Right lobe of liver (tissue), 6 donors: ENCODE measurements at regions not wholly inside any gene's neighbourhood (a gene's known extent, or its start where the extent isn't known, plus 50 kb on each side); places are given as distances from the start of the nearest gene placed in this dataset.

ENCODE experiments used
- ATAC-seq, 4 donors: fragments of 200-7000 bp; cut with Tn5 transposase; one replicate each; pipeline ENCODE4 v1.9.1; 2020; ENCODE audit warnings: mild to moderate bottlenecking in 4 of 4, moderate library complexity in 4 of 4
- DNase-seq, 3 donors: peaks; one replicate each; pipeline ENCODE4 v3.0.0-alpha.2; 2020
- H3K27ac ChIP-seq, 3 donors: fragments of 200-600 bp; one replicate each; pipeline ENCODE4 v1.8.0; 2022
- H3K27me3 ChIP-seq, 2 donors: fragments of 200-600 bp; one replicate each; pipeline ENCODE4 v1.8.0; 2022
- H3K36me3 ChIP-seq, 4 donors: fragments of 200-600 bp; sonication (generic) in 1 of 4; one replicate each; pipeline versions ENCODE4 v1.5.1 to v1.8.0; 2017 to 2022; ENCODE audit warnings: control low read depth in 1 of 4
- H3K4me1 ChIP-seq, 4 donors: fragments of 200-600 bp; sonication (generic) in 1 of 4; one replicate each; pipeline versions ENCODE4 v1.5.1 to v1.8.0; 2017 to 2022; ENCODE audit warnings: control low read depth in 1 of 4
- H3K4me3 ChIP-seq, 3 donors: fragments of 200-600 bp; one replicate each; pipeline ENCODE4 v1.8.0; 2022
- H3K9me3 ChIP-seq, 4 donors: fragments of 200-600 bp; sonication (generic) in 1 of 4; one replicate each; pipeline versions ENCODE4 v1.5.1 to v1.8.0; 2017 to 2022; ENCODE audit warnings: control low read depth in 1 of 4
- POLR2A ChIP-seq: fragments of 450-650 bp; IDR thresholded peaks from one replicate; pipeline ENCODE4 v1.6.1; 2017; ENCODE audit warnings: antibody characterized with exemption, mild to moderate bottlenecking
- WGBS: methylation state at CpG from one replicate; pipeline ENCODE4 v1.1.6; 2018; ENCODE audit warnings: low coverage, low lambda C conversion rate; ENCODE audit not compliant: insufficient coverage; ENCODE audit errors: missing lambda C conversion rate; 5-methylcytosine and 5-hydroxymethylcytosine counted together
- intact Hi-C, 2 donors: fragments of 100-400 bp; cut with DNase I; formaldehyde crosslinking; loops; one replicate each; pipeline versions ENCODE4 v1.11.2 to v1.14.1; 2022
- TF ChIP-seq, protein P1 (sequence below), 4 donors: fragments of 200-600 bp in 3 of 4; fragments of 450-650 bp in 1 of 4; IDR thresholded peaks; one replicate each; pipeline versions ENCODE4 v1.5.1 to v1.8.0; 2016 to 2022; ENCODE audit warnings: antibody characterized with exemption in 4 of 4, mild to moderate bottlenecking in 2 of 4
- donor health status: DM: no; HTN: yes; CAD: no.
- donor health status: DM: no; HTN: no; CAD: no.
- donor health status: DM: no; HTN: no; CAD: no.
- donor health status: DM: no; HTN: yes; CAD: no.
- donor health status: DM: no; HTN: yes; CAD: no.

DNA sequence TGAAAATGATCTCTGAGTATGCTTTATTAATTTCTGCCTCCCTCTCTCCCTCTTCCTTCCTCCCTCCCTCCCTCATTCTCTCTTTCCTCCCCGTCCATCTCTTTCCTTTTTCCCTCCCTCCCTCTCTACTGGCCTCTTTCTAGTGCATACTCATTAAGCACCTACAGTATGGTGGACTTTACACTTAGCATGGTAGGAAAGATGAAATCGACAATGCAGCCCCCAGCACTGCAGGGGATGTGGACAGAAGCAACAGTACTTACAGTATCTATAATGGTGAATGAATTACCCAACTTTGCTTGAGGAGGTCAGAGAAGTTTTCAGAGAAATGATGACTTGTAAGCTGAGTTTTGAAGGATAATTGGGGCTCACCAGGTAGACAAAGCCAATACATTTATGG is 143.8 kb upstream of the RPS6KA3 start:
- intact Hi-C loops = no loop called here
- no peaks in the 10 kb centered on the region for H3K4me1 ChIP-seq
- DNase-seq (no peak), ATAC-seq (no peak)
- H3K4me3 ChIP-seq = no peak overlapping the region
- no peaks in the 10 kb centered on the region for H3K27me3 ChIP-seq
- no peak overlapping the region for H3K27ac ChIP-seq
- no peaks in the 10 kb centered on the region for H3K36me3 ChIP-seq
- TF ChIP-seq POLR2A = no peak
- TF ChIP-seq, protein P1, sequence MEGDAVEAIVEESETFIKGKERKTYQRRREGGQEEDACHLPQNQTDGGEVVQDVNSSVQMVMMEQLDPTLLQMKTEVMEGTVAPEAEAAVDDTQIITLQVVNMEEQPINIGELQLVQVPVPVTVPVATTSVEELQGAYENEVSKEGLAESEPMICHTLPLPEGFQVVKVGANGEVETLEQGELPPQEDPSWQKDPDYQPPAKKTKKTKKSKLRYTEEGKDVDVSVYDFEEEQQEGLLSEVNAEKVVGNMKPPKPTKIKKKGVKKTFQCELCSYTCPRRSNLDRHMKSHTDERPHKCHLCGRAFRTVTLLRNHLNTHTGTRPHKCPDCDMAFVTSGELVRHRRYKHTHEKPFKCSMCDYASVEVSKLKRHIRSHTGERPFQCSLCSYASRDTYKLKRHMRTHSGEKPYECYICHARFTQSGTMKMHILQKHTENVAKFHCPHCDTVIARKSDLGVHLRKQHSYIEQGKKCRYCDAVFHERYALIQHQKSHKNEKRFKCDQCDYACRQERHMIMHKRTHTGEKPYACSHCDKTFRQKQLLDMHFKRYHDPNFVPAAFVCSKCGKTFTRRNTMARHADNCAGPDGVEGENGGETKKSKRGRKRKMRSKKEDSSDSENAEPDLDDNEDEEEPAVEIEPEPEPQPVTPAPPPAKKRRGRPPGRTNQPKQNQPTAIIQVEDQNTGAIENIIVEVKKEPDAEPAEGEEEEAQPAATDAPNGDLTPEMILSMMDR (IDR thresholded peaks at IDR 0.05) = no peak
- H3K9me3 ChIP-seq = no peaks in the 10 kb centered on the region
- 71% methylated on average over 2 of the region's 2 CpGs for WGBS

DNA sequence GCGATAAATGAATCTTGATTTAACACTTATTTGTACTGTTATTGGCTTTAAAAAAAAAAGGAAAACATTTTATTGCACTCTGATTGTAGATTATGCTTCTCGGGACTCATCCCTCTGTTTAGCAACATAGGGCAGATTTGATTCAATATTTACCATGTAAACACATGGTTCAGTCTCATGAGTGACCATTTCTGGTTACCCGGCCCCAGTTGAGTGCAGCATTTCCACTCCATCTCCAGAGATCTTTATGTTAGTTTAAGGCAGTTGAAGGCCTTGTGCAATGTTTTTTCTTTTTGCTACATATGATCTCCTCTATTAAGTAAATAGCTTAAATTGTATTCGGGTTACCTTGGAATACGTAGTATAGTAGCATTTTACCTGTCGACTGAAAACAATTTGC is 143.3 kb upstream of the RPS6KA3 start:
- intact Hi-C loops = no loop called here
- WGBS = 41% methylated on average over 6 of the region's 6 CpGs
- Histone ChIP-seq H3K9me3 (no peaks in the 10 kb centered on the region), H3K4me1 (no peaks in the 10 kb centered on the region), H3K27me3 (no peaks in the 10 kb centered on the region), H3K27ac (no peak overlapping the region), H3K36me3 (no peaks in the 10 kb centered on the region), H3K4me3 (no peak overlapping the region)
- peak; percentile 70 to 89 (median 74) for ATAC-seq
- no peak for DNase-seq
- no peak for TF ChIP-seq POLR2A
- TF ChIP-seq, protein P1 (IDR thresholded peaks at IDR 0.05) = no peak

DNA sequence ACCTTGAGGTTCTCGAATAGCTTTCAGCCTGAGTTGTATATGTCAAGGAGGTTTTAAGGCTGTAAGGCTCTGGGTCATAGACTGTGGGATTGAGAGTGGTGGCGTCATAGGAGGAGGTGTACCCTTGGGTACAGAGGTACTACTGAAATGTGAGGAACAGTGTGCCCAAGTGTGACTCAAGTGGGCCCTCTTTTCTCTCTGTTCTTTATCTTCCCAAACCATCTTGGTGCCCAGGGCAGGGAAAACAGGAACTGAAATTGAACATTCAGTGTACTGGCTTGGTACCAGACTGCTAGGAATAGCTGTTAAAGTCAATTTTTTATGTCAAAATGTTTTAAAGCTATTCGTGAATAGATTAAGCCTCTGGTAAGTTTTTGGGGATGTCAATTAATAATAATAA is 136.2 kb upstream of the RPS6KA3 start:
- no peaks in the 10 kb centered on the region for H3K9me3 ChIP-seq
- H3K27ac ChIP-seq = no peak overlapping the region
- H3K27me3 ChIP-seq = no peaks in the 10 kb centered on the region
- H3K4me1 ChIP-seq = no peaks in the 10 kb centered on the region
- 33% methylated on average over 2 of the region's 3 CpGs for WGBS
- intact Hi-C loops = no loop called here
- DNase-seq (no peak), ATAC-seq (no peak)
- TF ChIP-seq, protein P1 (IDR thresholded peaks at IDR 0.05) = no peak
- no peak for TF ChIP-seq POLR2A
- H3K4me3 ChIP-seq = no peak overlapping the region
- H3K36me3 ChIP-seq = no peaks in the 10 kb centered on the region

DNA sequence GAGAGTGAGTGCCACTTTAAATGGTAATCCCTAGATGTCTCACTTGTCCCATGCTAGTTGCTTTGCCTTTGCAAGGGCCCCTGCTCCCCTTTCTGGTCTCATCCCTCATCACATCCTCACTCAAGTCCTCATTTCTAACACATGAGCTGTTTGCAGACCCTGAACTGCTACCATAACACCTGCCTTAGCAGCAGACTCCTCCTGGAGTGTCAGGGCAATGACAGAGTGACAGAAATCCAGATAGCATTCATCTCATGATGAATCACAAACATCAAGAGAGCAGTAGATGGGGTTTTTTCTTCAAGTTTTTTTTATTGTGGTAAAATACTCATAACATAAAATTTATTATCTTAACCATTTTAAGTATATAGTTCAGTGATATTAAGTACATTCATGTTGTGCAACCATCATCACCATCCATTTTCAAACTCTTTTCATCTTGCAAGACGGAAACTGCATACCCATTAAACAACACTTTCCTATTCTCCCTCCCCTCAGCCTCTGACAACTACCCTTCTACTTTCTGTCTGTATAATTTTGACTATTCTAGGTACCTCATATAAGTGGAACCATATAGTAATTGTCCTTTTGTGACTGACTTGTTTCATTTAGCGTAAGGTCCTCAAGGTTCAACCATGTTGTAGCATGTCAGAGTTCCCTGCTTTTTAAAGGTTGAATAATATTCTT is 133.2 kb upstream of the RPS6KA3 start:
- Histone ChIP-seq H3K4me3 (no peak overlapping the region), H3K4me1 (peaks cover 0 to 2% (median 0%) of the 10 kb centered on the region in 4 donors), H3K36me3 (no peaks in the 10 kb centered on the region), H3K27me3 (no peaks in the 10 kb centered on the region), H3K27ac (no peak overlapping the region), H3K9me3 (no peaks in the 10 kb centered on the region)
- DNase-seq (no peak), ATAC-seq (no peak)
- intact Hi-C loops = no loop called here
- TF ChIP-seq, protein P1 (IDR thresholded peaks at IDR 0.05) = no peak
- no peak for TF ChIP-seq POLR2A
- WGBS = 61% methylated on average over 2 of the region's 2 CpGs
